ENCODE measurements at regions not wholly inside any gene's neighbourhood (a gene's known extent, or its start where the extent isn't known, plus 50 kb on each side); places are given as distances from the start of the nearest gene placed in this dataset.

DNA sequence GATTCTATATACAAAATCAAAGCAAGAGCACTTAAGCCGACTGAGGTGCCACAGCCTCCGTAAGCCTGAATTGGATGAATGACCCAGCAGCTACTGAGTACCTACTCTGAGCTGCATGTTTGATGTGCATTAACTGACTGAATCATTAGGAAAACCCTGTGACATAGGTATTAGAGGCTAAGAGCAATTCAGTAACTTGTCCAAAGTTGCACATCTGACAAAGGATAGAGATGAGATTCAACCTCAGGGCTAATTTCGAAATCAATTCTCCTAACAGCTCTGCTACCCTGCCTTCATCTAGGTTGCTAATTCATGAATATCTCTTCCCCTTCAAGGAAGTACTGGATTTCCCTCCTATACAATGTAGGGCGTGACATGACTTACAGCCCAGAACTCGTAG lies 89.1 kb upstream of the GLIS3 start:
- TF ChIP-seq CTCF (IDR thresholded peaks at IDR 0.05), result no peak
- no peak for TF ChIP-seq POLR2AphosphoS5 (IDR thresholded peaks at IDR 0.05)
- no peak for TF ChIP-seq POLR2A (IDR thresholded peaks at IDR 0.05)

Data from gastroesophageal sphincter (tissue), 3 donors.